NB4 (cell line): ENCODE measurements at regions not wholly inside any gene's neighbourhood (a gene's known extent, or its start where the extent isn't known, plus 50 kb on each side); places are given as distances from the start of the nearest gene placed in this dataset.

Source experiments
- MYC ChIP-seq: IDR thresholded peaks from 2 replicates; pipeline ENCODE4 v1.6.1; 2011; ENCODE audit warnings: low read depth, low read length
- POLR2A ChIP-seq: IDR thresholded peaks from 2 replicates; pipeline ENCODE4 v1.6.1; 2011; ENCODE audit warnings: mild to moderate bottlenecking; ENCODE audit not compliant: insufficient read length; ENCODE audit errors: extremely low read depth
- TF ChIP-seq, protein P1 (sequence below): IDR thresholded peaks from one replicate; pipeline ENCODE4 v1.5.1; 2012; ENCODE audit warnings: low read depth, low read length

DNA sequence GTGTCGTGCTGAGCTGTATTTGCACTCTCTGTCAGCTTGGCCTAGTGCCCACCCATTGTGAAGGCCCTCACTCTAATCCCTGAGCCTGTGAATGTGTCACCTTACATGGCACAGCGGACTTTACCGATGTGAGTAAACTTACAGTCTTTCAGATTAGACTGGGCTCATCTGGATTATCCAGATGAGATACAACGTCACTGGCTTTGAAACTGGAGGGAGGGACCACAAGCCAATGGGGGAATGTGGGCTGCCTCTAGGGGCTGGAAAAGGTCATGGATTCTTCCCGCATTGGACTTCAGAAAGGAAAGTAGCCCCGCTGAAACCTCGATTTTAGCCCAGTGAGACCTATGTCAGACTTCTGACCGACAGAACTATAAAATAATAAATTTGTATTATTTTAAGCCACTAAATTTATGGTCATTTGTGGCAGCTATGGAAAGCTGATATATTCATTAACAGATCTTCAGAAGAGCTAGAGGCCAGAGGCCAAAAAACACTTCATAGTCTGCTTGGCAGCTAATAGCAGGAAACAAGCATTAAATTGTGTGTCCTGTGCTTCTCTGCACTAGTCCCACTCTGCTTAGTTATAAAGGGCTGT is 139.0 kb upstream of the GAS1 start:
- TF ChIP-seq, protein P1, sequence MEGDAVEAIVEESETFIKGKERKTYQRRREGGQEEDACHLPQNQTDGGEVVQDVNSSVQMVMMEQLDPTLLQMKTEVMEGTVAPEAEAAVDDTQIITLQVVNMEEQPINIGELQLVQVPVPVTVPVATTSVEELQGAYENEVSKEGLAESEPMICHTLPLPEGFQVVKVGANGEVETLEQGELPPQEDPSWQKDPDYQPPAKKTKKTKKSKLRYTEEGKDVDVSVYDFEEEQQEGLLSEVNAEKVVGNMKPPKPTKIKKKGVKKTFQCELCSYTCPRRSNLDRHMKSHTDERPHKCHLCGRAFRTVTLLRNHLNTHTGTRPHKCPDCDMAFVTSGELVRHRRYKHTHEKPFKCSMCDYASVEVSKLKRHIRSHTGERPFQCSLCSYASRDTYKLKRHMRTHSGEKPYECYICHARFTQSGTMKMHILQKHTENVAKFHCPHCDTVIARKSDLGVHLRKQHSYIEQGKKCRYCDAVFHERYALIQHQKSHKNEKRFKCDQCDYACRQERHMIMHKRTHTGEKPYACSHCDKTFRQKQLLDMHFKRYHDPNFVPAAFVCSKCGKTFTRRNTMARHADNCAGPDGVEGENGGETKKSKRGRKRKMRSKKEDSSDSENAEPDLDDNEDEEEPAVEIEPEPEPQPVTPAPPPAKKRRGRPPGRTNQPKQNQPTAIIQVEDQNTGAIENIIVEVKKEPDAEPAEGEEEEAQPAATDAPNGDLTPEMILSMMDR = no peak
- TF ChIP-seq POLR2A (no peak), MYC (no peak)
